ENCODE measurements at regions not wholly inside any gene's neighbourhood (a gene's known extent, or its start where the extent isn't known, plus 50 kb on each side); places are given as distances from the start of the nearest gene placed in this dataset.
A peak's percentile ranks its signal among the peaks of the same experiment; 100 is the strongest.

- no peak for DNase-seq (ENCODE audit: extremely low read depth, low read depth, low spot score)
Observed at GRCh38 chr9:14522627-14523379, 170.4 kb downstream of the ZDHHC21 start.

DNA sequence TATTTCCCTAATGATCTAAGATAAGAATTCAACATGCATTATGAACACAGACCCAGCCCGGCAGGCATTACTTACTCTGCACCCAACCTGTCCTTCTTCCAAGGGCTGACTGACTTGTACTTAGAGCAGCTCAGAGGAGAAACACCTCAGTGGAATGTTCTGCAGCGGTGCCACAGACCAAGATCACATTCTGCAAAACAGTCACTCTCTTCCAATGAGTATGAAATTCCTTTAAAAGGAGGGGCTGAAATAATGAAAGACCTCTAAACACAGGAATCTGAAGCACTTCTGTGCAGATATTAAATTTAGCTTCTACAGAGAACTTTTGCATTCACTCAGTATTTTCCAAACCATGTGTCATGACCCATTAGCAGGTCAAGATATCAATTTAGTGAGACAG is 172.9 kb downstream of the ZDHHC21 start:
- DNase-seq (ENCODE audit: extremely low read depth, low read depth, low spot score), result no peak

- no peak for DNase-seq (ENCODE audit: extremely low read depth, low read depth, low spot score)
Observed at GRCh38 chr9:14517154-14517906, 175.9 kb downstream of the ZDHHC21 start.

- no peak for DNase-seq (ENCODE audit: extremely low read depth, low read depth, low spot score)
Observed at GRCh38 chr9:14516656-14517055, 176.6 kb downstream of the ZDHHC21 start.

DNA sequence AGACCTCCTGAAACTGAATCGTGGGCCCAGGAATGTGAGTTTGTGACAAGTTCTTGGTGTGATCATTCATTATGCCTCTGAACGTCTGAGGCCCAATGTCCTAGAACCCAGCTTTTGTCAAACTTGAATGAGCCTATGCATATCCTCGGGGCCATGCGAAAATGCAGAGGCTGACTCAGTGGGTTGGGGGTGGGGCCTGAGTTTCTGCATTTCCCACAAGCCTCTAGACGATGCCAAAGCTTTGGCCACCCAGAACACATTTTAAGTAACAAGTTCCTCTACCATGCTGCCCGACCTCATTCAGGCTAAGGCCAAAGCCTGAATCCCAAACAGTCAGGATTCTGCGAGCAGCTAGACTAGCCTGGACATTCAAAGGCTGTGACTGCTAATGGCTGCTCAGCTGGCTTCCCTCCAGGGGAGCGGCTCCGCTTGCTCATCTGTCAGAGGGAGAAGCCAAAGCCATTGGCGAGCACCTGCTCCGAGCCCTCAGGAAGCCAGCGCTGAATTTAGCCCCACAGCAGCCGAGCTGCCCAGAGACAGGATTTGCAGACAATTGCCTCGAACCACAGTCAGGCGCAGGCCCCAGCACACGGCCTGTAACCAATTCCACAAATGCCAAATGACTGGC is 177.5 kb downstream of the ZDHHC21 start:
- no peak for DNase-seq (ENCODE audit: extremely low read depth, low read depth, low spot score)

- DNase-seq (ENCODE audit: extremely low read depth, low read depth, low spot score), result no peak
Observed at GRCh38 chr9:14515049-14515448, 178.2 kb downstream of the ZDHHC21 start.

GRCh38 chr9:14512942-14513341 is 180.3 kb downstream of the ZDHHC21 start:
- DNase-seq (ENCODE audit: extremely low read depth, low read depth, low spot score), result no peak

GRCh38 chr9:14511452-14511851 is 181.8 kb downstream of the ZDHHC21 start:
- DNase-seq (ENCODE audit: extremely low read depth, low read depth, low spot score), result no peak

- no peak for DNase-seq (ENCODE audit: extremely low read depth, low read depth, low spot score)
Observed at GRCh38 chr9:14508884-14509283, 184.3 kb downstream of the ZDHHC21 start.

DNA sequence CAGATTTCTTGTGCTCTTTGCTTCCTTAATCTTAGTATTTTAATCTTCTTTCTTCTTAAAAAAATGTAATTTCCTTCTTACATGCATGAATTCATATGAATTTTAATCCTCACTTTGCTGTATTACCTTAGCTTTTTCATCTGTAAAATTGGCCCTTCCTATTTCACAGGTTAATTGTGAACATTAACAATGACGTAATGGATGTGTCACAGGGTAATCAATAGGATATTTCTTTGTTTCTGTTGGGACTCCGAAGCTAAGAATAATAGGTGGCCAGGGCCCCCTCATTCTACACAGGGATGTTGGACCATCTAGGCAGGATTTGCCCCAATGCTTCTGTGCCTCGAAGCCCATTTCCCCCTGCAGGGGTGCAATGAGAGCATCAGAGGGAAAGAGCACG is 187.4 kb upstream of the NFIB start:
- no peak for DNase-seq (ENCODE audit: extremely low read depth, low read depth, low spot score)

DNA sequence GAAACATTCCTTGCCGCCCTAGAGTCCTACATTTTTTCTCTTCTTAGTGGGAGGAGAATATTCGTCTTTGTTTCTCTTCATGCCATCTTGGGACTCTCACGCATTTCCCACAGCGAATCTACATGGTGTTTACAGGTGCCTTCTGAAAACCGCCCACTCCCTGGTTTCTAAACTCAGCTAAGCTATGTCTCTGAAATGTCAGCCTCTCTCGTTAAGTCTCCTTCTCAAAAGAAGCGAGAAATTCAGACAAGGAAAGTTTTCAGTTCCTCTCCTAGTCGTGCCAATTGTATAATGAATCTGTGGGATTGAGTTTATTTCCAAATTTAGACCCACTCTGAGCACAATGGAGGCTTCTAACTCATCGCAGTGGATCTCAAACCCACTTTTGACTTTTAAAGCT is 186.8 kb upstream of the NFIB start:
- DNase-seq (ENCODE audit: extremely low read depth, low read depth, low spot score), result no peak

GRCh38 chr9:14499976-14500375 is 186.0 kb upstream of the NFIB start:
- no peak for DNase-seq (ENCODE audit: extremely low read depth, low read depth, low spot score)

DNA sequence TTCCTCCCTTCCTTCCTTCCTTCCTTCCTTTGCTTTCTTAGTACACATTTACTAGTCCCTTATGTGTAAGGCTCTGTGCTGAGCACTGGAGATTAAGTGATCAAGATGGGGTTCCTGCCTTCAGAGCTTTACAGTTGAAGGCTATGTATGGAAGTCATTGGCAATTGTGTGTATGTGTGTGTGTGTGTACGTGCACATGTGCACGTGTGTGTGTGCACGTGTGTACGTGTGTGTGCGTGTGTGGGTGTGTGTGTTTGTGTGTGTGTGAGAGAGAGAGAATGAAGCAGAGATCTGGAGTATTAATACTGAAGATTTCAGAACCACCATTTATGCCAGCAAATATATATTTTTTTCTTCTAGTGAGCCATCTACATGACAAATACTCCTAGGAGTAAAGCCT is 184.9 kb upstream of the NFIB start:
- no peak for DNase-seq (ENCODE audit: extremely low read depth, low read depth, low spot score)

- DNase-seq (ENCODE audit: extremely low read depth, low read depth, low spot score), result no peak
Observed at GRCh38 chr9:14497476-14497875, 183.5 kb upstream of the NFIB start.

- no peak for DNase-seq (ENCODE audit: extremely low read depth, low read depth, low spot score)
Observed at GRCh38 chr9:14488421-14489190, 174.7 kb upstream of the NFIB start.

GRCh38 chr9:14487547-14488185 is 173.7 kb upstream of the NFIB start:
- no peak for DNase-seq (ENCODE audit: extremely low read depth, low read depth, low spot score)

- no peak for DNase-seq (ENCODE audit: extremely low read depth, low read depth, low spot score)
Observed at GRCh38 chr9:14485366-14485765, 171.4 kb upstream of the NFIB start.

GRCh38 chr9:14482856-14483255 is 168.9 kb upstream of the NFIB start:
- peak; percentile 10 for DNase-seq (ENCODE audit: extremely low read depth, low read depth, low spot score)

GRCh38 chr9:14480526-14480925 is 166.6 kb upstream of the NFIB start:
- no peak for DNase-seq (ENCODE audit: extremely low read depth, low read depth, low spot score)

DNA sequence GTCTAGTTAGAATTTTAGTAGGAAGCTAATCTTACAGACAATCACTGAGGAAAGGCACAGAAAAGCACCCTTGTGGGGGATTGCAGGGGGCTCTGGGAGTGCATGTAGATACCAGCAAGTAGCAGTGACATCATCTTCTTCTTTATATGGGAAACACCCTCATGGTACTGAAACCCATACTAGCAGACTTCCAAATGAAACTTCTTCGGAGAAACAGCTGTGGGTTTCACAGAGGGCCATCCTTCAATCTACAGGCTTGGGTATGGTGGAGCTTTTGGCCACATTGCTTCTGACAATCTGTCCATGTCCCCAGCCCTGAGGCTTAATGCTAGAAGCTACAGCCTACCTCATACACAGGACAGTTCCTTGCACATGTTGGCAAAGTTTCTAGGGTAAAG is 165.2 kb upstream of the NFIB start:
- no peak for DNase-seq (ENCODE audit: extremely low read depth, low read depth, low spot score)
